ENCODE measurements at regions not wholly inside any gene's neighbourhood (a gene's known extent, or its start where the extent isn't known, plus 50 kb on each side); places are given as distances from the start of the nearest gene placed in this dataset.

DNA sequence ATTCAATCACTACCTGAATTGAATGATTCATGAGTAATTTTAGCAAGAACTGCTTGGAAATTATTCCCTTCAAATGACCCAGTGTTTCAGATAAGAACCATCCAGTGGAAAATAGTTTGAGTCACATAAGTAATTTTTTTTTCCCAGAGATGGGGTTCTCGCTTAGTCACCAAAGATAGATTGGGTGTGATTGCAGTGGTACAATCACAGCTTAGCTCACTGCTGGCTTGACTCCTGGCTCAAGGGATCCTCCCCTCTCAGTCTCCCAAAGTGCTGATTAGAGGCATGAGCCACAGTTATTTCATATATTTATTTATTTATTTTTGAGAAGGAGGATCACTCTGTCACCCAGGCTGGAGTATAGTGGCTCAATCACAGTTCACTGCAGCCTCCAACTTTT lies 574.5 kb upstream of the ARRDC3 start:
- H3K27ac ChIP-seq (ENCODE audit: low read length), result no peak overlapping the region
- no peaks in the 10 kb centered on the region for H3K4me1 ChIP-seq (ENCODE audit: control insufficient read depth, insufficient read depth, low read length)
- 100% methylated on average over 1 of the region's 1 CpG for WGBS (ENCODE audit: insufficient coverage)
- DNase-seq (no peak), ATAC-seq (no peak)
- Mint-ChIP-seq H3K27me3 (ENCODE audit: low read depth in 2 of 2) (no peaks in the 10 kb centered on the region), H3K4me3 (no peak overlapping the region), H3K36me3 (no peaks in the 10 kb centered on the region), H3K27ac (no peak overlapping the region), H3K4me1 (no peaks in the 10 kb centered on the region), H3K9me3 (no peaks in the 10 kb centered on the region)
- H3K27me3 ChIP-seq (ENCODE audit: control insufficient read depth, insufficient read depth, low read length), result no peaks in the 10 kb centered on the region
- H3K9me3 ChIP-seq (ENCODE audit: control insufficient read depth, insufficient read depth, low read length), result peaks cover 3% of the 10 kb centered on the region
- TF ChIP-seq CTCF (IDR thresholded peaks at IDR 0.05), result no peak
- H3K36me3 ChIP-seq (ENCODE audit: control insufficient read depth, insufficient read depth, low read length), result no peaks in the 10 kb centered on the region
- intact Hi-C loops (cut with micrococcal nuclease), result no loop called here
- H3K4me3 ChIP-seq (ENCODE audit: low read length), result no peak overlapping the region

DNA sequence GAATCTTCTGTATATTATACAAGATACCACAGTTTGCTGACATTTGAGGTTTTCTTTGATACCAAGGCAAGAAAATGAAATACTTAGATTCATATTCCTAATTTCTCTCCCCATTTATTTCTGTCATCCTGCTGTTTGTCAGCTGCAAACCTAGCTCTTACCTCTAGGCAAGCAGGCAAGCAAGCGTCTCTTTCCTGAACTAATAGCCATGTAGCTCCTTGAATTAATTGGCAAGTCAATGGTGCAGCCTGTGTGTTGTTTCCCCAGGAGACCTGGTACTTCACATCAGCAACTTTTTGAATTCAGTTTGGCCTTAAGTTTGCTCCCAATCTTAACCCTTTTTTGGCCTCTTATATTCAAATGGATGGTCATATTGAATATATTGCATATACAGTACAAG lies 573.6 kb upstream of the ARRDC3 start:
- H3K9me3 Mint-ChIP-seq, result no peaks in the 10 kb centered on the region
- Histone ChIP-seq H3K27ac (ENCODE audit: low read length) (no peak overlapping the region), H3K4me1 (ENCODE audit: control insufficient read depth, insufficient read depth, low read length) (no peaks in the 10 kb centered on the region), H3K36me3 (ENCODE audit: control insufficient read depth, insufficient read depth, low read length) (no peaks in the 10 kb centered on the region), H3K4me3 (ENCODE audit: low read length) (no peak overlapping the region), H3K27me3 (ENCODE audit: control insufficient read depth, insufficient read depth, low read length) (no peaks in the 10 kb centered on the region), H3K9me3 (ENCODE audit: control insufficient read depth, insufficient read depth, low read length) (no peaks in the 10 kb centered on the region)
- intact Hi-C loops (cut with micrococcal nuclease), result no loop called here
- H3K27me3 Mint-ChIP-seq (ENCODE audit: low read depth in 2 of 2), result no peaks in the 10 kb centered on the region
- ATAC-seq (no peak), DNase-seq (no peak)
- no peak for TF ChIP-seq CTCF (IDR thresholded peaks at IDR 0.05)
- no peak overlapping the region for H3K4me3 Mint-ChIP-seq
- H3K27ac Mint-ChIP-seq, result no peak overlapping the region
- no peaks in the 10 kb centered on the region for H3K36me3 Mint-ChIP-seq
- no peaks in the 10 kb centered on the region for H3K4me1 Mint-ChIP-seq
- WGBS (ENCODE audit: insufficient coverage), result 77% methylated on average over 1 of the region's 1 CpG

GRCh38 chr5:91955610-91956009 lies 572.5 kb upstream of the ARRDC3 start:
- H3K4me3 ChIP-seq (ENCODE audit: low read length), result no peak overlapping the region
- no peak overlapping the region for H3K27ac ChIP-seq (ENCODE audit: low read length)
- no peaks in the 10 kb centered on the region for H3K36me3 ChIP-seq (ENCODE audit: control insufficient read depth, insufficient read depth, low read length)
- intact Hi-C loops (cut with micrococcal nuclease), result no loop called here
- ATAC-seq, result no peak
- DNase-seq, result no peak
- Mint-ChIP-seq H3K27ac (no peak overlapping the region), H3K36me3 (no peaks in the 10 kb centered on the region), H3K4me3 (no peak overlapping the region), H3K4me1 (no peaks in the 10 kb centered on the region), H3K9me3 (peaks cover 0 to 2% of the 10 kb centered on the region in 2 donors), H3K27me3 (ENCODE audit: low read depth in 2 of 2) (no peaks in the 10 kb centered on the region)
- 66% methylated on average over 2 of the region's 2 CpGs for WGBS (ENCODE audit: insufficient coverage)
- no peaks in the 10 kb centered on the region for H3K9me3 ChIP-seq (ENCODE audit: control insufficient read depth, insufficient read depth, low read length)
- H3K4me1 ChIP-seq (ENCODE audit: control insufficient read depth, insufficient read depth, low read length), result no peaks in the 10 kb centered on the region
- no peaks in the 10 kb centered on the region for H3K27me3 ChIP-seq (ENCODE audit: control insufficient read depth, insufficient read depth, low read length)
- TF ChIP-seq CTCF (IDR thresholded peaks at IDR 0.05), result no peak

- Histone ChIP-seq H3K36me3 (ENCODE audit: control insufficient read depth, insufficient read depth, low read length) (no peaks in the 10 kb centered on the region), H3K27me3 (ENCODE audit: control insufficient read depth, insufficient read depth, low read length) (no peaks in the 10 kb centered on the region), H3K27ac (ENCODE audit: low read length) (no peak overlapping the region), H3K9me3 (ENCODE audit: control insufficient read depth, insufficient read depth, low read length) (no peaks in the 10 kb centered on the region), H3K4me1 (ENCODE audit: control insufficient read depth, insufficient read depth, low read length) (no peaks in the 10 kb centered on the region), H3K4me3 (ENCODE audit: low read length) (no peak overlapping the region)
- TF ChIP-seq CTCF (IDR thresholded peaks at IDR 0.05), result no peak
- Mint-ChIP-seq H3K27ac (no peak overlapping the region), H3K4me3 (no peak overlapping the region), H3K36me3 (no peaks in the 10 kb centered on the region), H3K9me3 (peaks cover 0 to 2% of the 10 kb centered on the region in 2 donors), H3K4me1 (no peaks in the 10 kb centered on the region), H3K27me3 (ENCODE audit: low read depth in 2 of 2) (no peaks in the 10 kb centered on the region)
- no peak for DNase-seq
- intact Hi-C loops (cut with micrococcal nuclease), result no loop called here
- ATAC-seq, result no peak
These were observed 571.0 kb upstream of the ARRDC3 start for GRCh38 chr5:91954136-91954535.
